DOHH2 (cell line): ENCODE measurements at regions not wholly inside any gene's neighbourhood (a gene's known extent, or its start where the extent isn't known, plus 50 kb on each side); places are given as distances from the start of the nearest gene placed in this dataset.

Experiments used
- CTCF ChIP-seq: fragments of 200-600 bp; sonication (generic); IDR thresholded peaks from one replicate; pipeline ENCODE4 v1.5.1; 2014; ENCODE audit warnings: antibody characterized with exemption, mild to moderate bottlenecking, low read depth, low read length; ENCODE audit not compliant: poor library complexity, severe bottlenecking
- EZH2phosphoT487 ChIP-seq: fragments of 200-600 bp; sonication (generic); IDR thresholded peaks from 2 replicates; pipeline ENCODE4 v1.6.1; 2017; ENCODE audit warnings: borderline replicate concordance, mild to moderate bottlenecking, antibody characterized with exemption, low read length, moderate library complexity, mixed read lengths

- TF ChIP-seq CTCF (no peak), EZH2phosphoT487 (no peak)
These were observed 202.7 kb downstream of the MTX2 start for GRCh38 chr2:176471949-176472348.
